H1 (cell line): ENCODE measurements at regions not wholly inside any gene's neighbourhood (a gene's known extent, or its start where the extent isn't known, plus 50 kb on each side); places are given as distances from the start of the nearest gene placed in this dataset.

Source experiments
- CTCF ChIA-PET: fragments of 300-600 bp; sonication (Branson Sonifier 250); formaldehyde crosslinking; loops from one replicate; lab custom pipeline; 2021; ENCODE audit not compliant: partially characterized antibody; lab: Charles Lee
- POLR2A ChIA-PET: fragments of 300-600 bp; sonication (Branson Sonifier 250); formaldehyde crosslinking; loops from one replicate; lab custom pipeline; 2021; ENCODE audit warnings: inconsistent platforms; ENCODE audit not compliant: partially characterized antibody; lab: Charles Lee
- DNase-seq, 2 experiments: peaks; one replicate each; pipeline versions ENCODE4 v3.0.0 to v3.0.0-alpha.2; 2010 to 2022; ENCODE audit warnings: low spot score in 2 of 2, low read depth in 1 of 2, mixed read lengths in 1 of 2
- FAIRE-seq: peaks from 2 replicates; lab custom pipeline; 2011; peaks lifted over from hg19 to GRCh38; lab: Jason Lieb, UNC
- H2AFZ ChIP-seq: 2 replicates; pipeline ENCODE4 v1.8.1; 2012; ENCODE audit warnings: low read length, inconsistent platforms
- H2AK5ac ChIP-seq: 2 replicates; pipeline ENCODE4 v1.6.1; 2013; ENCODE audit warnings: low read depth, low read length
- H2BK120ac ChIP-seq: replicated peaks from 2 replicates; pipeline ENCODE3; 2013; ENCODE audit warnings: low read depth, low read length, inconsistent platforms
- H2BK12ac ChIP-seq: 2 replicates; pipeline ENCODE4 v1.6.1; 2013; ENCODE audit warnings: low read depth, low read length
- H2BK15ac ChIP-seq: 2 replicates; pipeline ENCODE4 v1.6.1; 2013; ENCODE audit warnings: low read length
- H2BK20ac ChIP-seq: 2 replicates; pipeline ENCODE4 v1.6.1; 2013; ENCODE audit warnings: low read length
- H2BK5ac ChIP-seq: 2 replicates; pipeline ENCODE4 v1.6.1; 2013; ENCODE audit warnings: low read depth, low read length
- H3K14ac ChIP-seq: 2 replicates; pipeline ENCODE4 v1.6.1; 2013; ENCODE audit warnings: inconsistent platforms; ENCODE audit not compliant: insufficient read length
- H3K18ac ChIP-seq: 2 replicates; pipeline ENCODE4 v1.6.1; 2013; ENCODE audit warnings: low read length; ENCODE audit errors: extremely low read depth
- H3K23ac ChIP-seq: 2 replicates; pipeline ENCODE4 v1.6.1; 2013; ENCODE audit warnings: inconsistent platforms; ENCODE audit not compliant: insufficient read length
- H3K23me2 ChIP-seq: 2 replicates; pipeline ENCODE4 v1.6.1; 2013; ENCODE audit warnings: low read depth, low read length
- H3K27ac ChIP-seq: 2 replicates; pipeline ENCODE4 v1.6.1; 2011; ENCODE audit warnings: low read depth, low read length, inconsistent platforms
- H3K27me3 ChIP-seq, 4 experiments: replicated peaks in 1 of 4; 1 replicate in 1 of 4; 2 replicates in 3 of 4; pipeline versions ENCODE4 v1.6.1 to v1.8.1; 2011 to 2013; ENCODE audit warnings: low read length in 3 of 4, mild to moderate bottlenecking in 3 of 4, inconsistent platforms in 2 of 4, mixed read lengths in 2 of 4, moderate library complexity in 1 of 4; ENCODE audit not compliant: control insufficient read depth in 3 of 4, insufficient read depth in 3 of 4; ENCODE audit errors: extremely low read depth in 1 of 4
- H3K36me3 ChIP-seq, 4 experiments: 2 replicates each; pipeline versions ENCODE4 v1.6.1 to v1.8.1; 2011 to 2013; ENCODE audit warnings: mild to moderate bottlenecking in 4 of 4, low read length in 3 of 4, moderate library complexity in 2 of 4, control low read depth in 1 of 4, inconsistent platforms in 1 of 4; ENCODE audit not compliant: insufficient read depth in 4 of 4, control insufficient read depth in 2 of 4
- H3K4ac ChIP-seq: replicated peaks from 2 replicates; pipeline ENCODE3; 2013; ENCODE audit warnings: low read length, low read depth, mixed read lengths, inconsistent platforms; ENCODE audit not compliant: insufficient read length
- H3K4me1 ChIP-seq, 4 experiments: replicated peaks in 1 of 4; 1 replicate in 1 of 4; 2 replicates in 3 of 4; pipeline versions ENCODE4 v1.6.1 to v1.8.1; 2011 to 2013; ENCODE audit warnings: low read length in 3 of 4, inconsistent platforms in 2 of 4, mixed read lengths in 1 of 4; ENCODE audit not compliant: insufficient read depth in 4 of 4, control insufficient read depth in 3 of 4
- H3K4me2 ChIP-seq, 2 experiments: 2 replicates each; pipeline versions ENCODE4 v1.6.1 to v1.8.1; 2011 to 2013; ENCODE audit warnings: low read depth in 2 of 2, low read length in 2 of 2, control low read depth in 1 of 2, inconsistent platforms in 1 of 2, mild to moderate bottlenecking in 1 of 2; ENCODE audit not compliant: insufficient read depth in 1 of 2
- H3K4me3 ChIP-seq, 4 experiments: fragments of 200-600, 300-600 bp in 1 of 4; sonication (generic), shearing (Covaris generic), sonication (Bioruptor Twin) in 1 of 4; 2 replicates each; pipeline versions ENCODE4 v1.5.1 to v1.8.1; 2011 to 2016; ENCODE audit warnings: low read length in 4 of 4, low read depth in 3 of 4, control low read depth in 2 of 4, inconsistent platforms in 2 of 4, mild to moderate bottlenecking in 2 of 4, mixed read lengths in 1 of 4, moderate library complexity in 1 of 4; ENCODE audit not compliant: insufficient read depth in 2 of 4; ENCODE audit errors: extremely low read depth in 1 of 4
- H3K56ac ChIP-seq: replicated peaks from 2 replicates; pipeline ENCODE3; 2013; ENCODE audit warnings: low read depth, mild to moderate bottlenecking, mixed read lengths, low read length, inconsistent platforms; ENCODE audit not compliant: insufficient read length
- H3K79me1 ChIP-seq: 2 replicates; pipeline ENCODE4 v1.6.1; 2013; ENCODE audit warnings: low read depth, low read length, control low read depth
- H3K79me2 ChIP-seq, 2 experiments: 2 replicates each; pipeline versions ENCODE4 v1.6.1 to v1.8.1; 2012 to 2013; ENCODE audit warnings: low read length in 2 of 2, mild to moderate bottlenecking in 2 of 2, inconsistent platforms in 1 of 2; ENCODE audit not compliant: insufficient read depth in 2 of 2, control insufficient read depth in 1 of 2
- H3K9ac ChIP-seq, 4 experiments: replicated peaks in 1 of 4; 1 replicate in 1 of 4; 2 replicates in 3 of 4; pipeline versions ENCODE4 v1.6.1 to v1.8.1; 2011 to 2013; ENCODE audit warnings: low read depth in 3 of 4, low read length in 3 of 4, control low read depth in 2 of 4, mild to moderate bottlenecking in 2 of 4, moderate library complexity in 2 of 4, inconsistent platforms in 1 of 4; ENCODE audit errors: extremely low read depth in 1 of 4
- H3K9me3 ChIP-seq, 2 experiments: 2 replicates each; pipeline versions ENCODE4 v1.6.1 to v1.8.1; 2012 to 2013; ENCODE audit warnings: mild to moderate bottlenecking in 2 of 2, moderate library complexity in 2 of 2, control low read depth in 1 of 2, inconsistent platforms in 1 of 2, low read depth in 1 of 2, low read length in 1 of 2, mixed read lengths in 1 of 2; ENCODE audit not compliant: insufficient read depth in 2 of 2
- H4K20me1 ChIP-seq, 2 experiments: replicated peaks in 1 of 2; 2 replicates each; pipeline versions ENCODE3 to v1.8.1; 2011 to 2013; ENCODE audit warnings: inconsistent platforms in 2 of 2, low read length in 2 of 2, mild to moderate bottlenecking in 1 of 2; ENCODE audit not compliant: insufficient read depth in 2 of 2, control insufficient read depth in 1 of 2
- H4K5ac ChIP-seq: 2 replicates; pipeline ENCODE4 v1.6.1; 2013; ENCODE audit warnings: low read length, low read depth, mixed read lengths, inconsistent platforms; ENCODE audit not compliant: insufficient read length
- H4K8ac ChIP-seq: 2 replicates; pipeline ENCODE4 v1.8.0; 2013; ENCODE audit warnings: mild to moderate bottlenecking, moderate library complexity, low read length, inconsistent platforms; ENCODE audit not compliant: insufficient read depth; ENCODE audit errors: extremely low read depth
- H4K91ac ChIP-seq: replicated peaks from 2 replicates; pipeline ENCODE3; 2013; ENCODE audit warnings: low read length, mixed read lengths, inconsistent platforms; ENCODE audit not compliant: insufficient read length
- CHD2 ChIP-seq: IDR thresholded peaks from 2 replicates; pipeline ENCODE4 v1.6.1; 2012; ENCODE audit warnings: low read length, improper control_type of control experiment
- EP300 ChIP-seq, 2 experiments: IDR thresholded peaks; 1 replicate in 1 of 2; 2 replicates in 1 of 2; pipeline ENCODE4 v1.6.1; 2011 to 2012; ENCODE audit warnings: low read depth in 2 of 2, low read length in 2 of 2, mild to moderate bottlenecking in 2 of 2, borderline replicate concordance in 1 of 2, inconsistent platforms in 1 of 2, moderate library complexity in 1 of 2
- RNF2 ChIP-seq: fragments of 200-900, 300-1000 bp; sonication (generic); IDR thresholded peaks from 2 replicates; pipeline ENCODE4 v1.7.1; 2016; ENCODE audit warnings: borderline replicate concordance, low read depth, mild to moderate bottlenecking, antibody characterized with exemption, low read length; ENCODE audit not compliant: poor library complexity, severe bottlenecking; ENCODE audit errors: missing control alignments
- RXRA ChIP-seq: IDR thresholded peaks from 2 replicates; pipeline ENCODE4 v1.6.1; 2011; ENCODE audit warnings: low read depth, mild to moderate bottlenecking, low read length, moderate library complexity; ENCODE audit not compliant: insufficient read depth
- SIX5 ChIP-seq: IDR thresholded peaks from 2 replicates; pipeline ENCODE4 v1.6.1; 2011; ENCODE audit warnings: mild to moderate bottlenecking, low read depth, low read length
- TAF1 ChIP-seq: IDR thresholded peaks from 2 replicates; pipeline ENCODE4 v1.6.1; 2011; ENCODE audit warnings: mild to moderate bottlenecking, low read depth, low read length
- WGBS, 2 experiments: shearing (Covaris generic) in 1 of 2; methylation state at CpG; one replicate each; pipeline versions ENCODE4 v1.1.6 to v1.1.7; 2013 to 2015; ENCODE audit warnings: low lambda C conversion rate in 2 of 2, mixed read lengths in 2 of 2, inconsistent platforms in 1 of 2, low coverage in 1 of 2, missing lambda C conversion rate in 1 of 2; ENCODE audit not compliant: insufficient replicate concordance in 2 of 2, insufficient coverage in 1 of 2, insufficient read length in 1 of 2; ENCODE audit errors: extremely low coverage in 1 of 2, missing lambda C conversion rate in 1 of 2; 5-methylcytosine and 5-hydroxymethylcytosine counted together
- TF ChIP-seq, protein P1 (sequence below): IDR thresholded peaks from 2 replicates; pipeline ENCODE4 v1.6.1; 2011; ENCODE audit warnings: low read depth, mild to moderate bottlenecking, low read length; ENCODE audit not compliant: insufficient read depth

DNA sequence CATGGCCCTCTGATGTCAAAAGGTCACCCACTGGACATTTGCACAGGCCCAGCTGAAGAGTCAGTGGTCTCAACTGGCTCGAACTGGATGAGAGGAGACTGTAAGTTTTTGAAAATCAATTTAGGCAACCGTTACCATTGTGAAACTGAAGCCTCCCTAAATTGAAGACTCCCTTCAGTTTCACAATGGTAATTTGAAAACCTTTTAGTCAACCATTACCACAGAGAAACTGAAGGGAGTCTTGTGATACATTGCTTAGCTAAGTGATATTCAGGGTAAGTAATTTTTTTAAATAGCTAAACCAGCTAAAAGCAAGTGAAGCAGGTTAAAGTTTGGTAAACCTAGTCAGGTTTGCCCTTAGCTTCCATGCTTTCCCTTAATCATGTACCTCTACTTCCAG is 197.3 kb upstream of the NT5E start:
- no peak for FAIRE-seq
- H4K8ac ChIP-seq = no peak overlapping the region
- TF ChIP-seq CHD2 (no peak), TAF1 (no peak), RNF2 (no peak), SIX5 (no peak), EP300 (IDR thresholded peaks at IDR 0.05; ENCODE audit: borderline replicate concordance in 1 of 2, low read depth in 2 of 2, low read length in 2 of 2) (no peak), RXRA (no peak)
- TF ChIP-seq, protein P1, sequence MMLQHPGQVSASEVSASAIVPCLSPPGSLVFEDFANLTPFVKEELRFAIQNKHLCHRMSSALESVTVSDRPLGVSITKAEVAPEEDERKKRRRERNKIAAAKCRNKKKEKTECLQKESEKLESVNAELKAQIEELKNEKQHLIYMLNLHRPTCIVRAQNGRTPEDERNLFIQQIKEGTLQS = no peak

More for the DNA sequence above, 197.3 kb upstream of the NT5E start:
- no peak overlapping the region for H3K56ac ChIP-seq
- no peaks in the 10 kb centered on the region for H3K4me1 ChIP-seq
- no peak overlapping the region for H3K4me2 ChIP-seq
- no peak overlapping the region for H3K27ac ChIP-seq
- H2AFZ ChIP-seq = no peak overlapping the region
- no peak overlapping the region for H4K5ac ChIP-seq
- no peaks in the 10 kb centered on the region for H3K79me1 ChIP-seq
- H3K9ac ChIP-seq = no peak overlapping the region
- H3K23me2 ChIP-seq = no peaks in the 10 kb centered on the region
- H3K4me3 ChIP-seq = no peak overlapping the region
- no peak overlapping the region for H2BK5ac ChIP-seq
- no peak overlapping the region for H2BK120ac ChIP-seq
- H3K23ac ChIP-seq = no peak overlapping the region
- 87% methylated on average over 2 of the region's 2 CpGs; no CpG with 5 or more reads in 1 of the 2 experiments for WGBS, 2 experiments
- no peak overlapping the region for H3K4ac ChIP-seq
- CTCF ChIA-PET = no interaction called here
- H2BK15ac ChIP-seq = no peak overlapping the region
- no peaks in the 10 kb centered on the region for H3K36me3 ChIP-seq
- POLR2A ChIA-PET = no interaction called here
- no peak for DNase-seq
- H2BK20ac ChIP-seq = no peak overlapping the region
- no peak overlapping the region for H4K91ac ChIP-seq
- peaks cover 0 to 5% of the 10 kb centered on the region in 2 experiments; a peak in 1 of 4 replicates for H3K9me3 ChIP-seq
- no peak overlapping the region for H2BK12ac ChIP-seq
- H3K27me3 ChIP-seq = no peaks in the 10 kb centered on the region
- H4K20me1 ChIP-seq = no peaks in the 10 kb centered on the region
- no peak overlapping the region for H2AK5ac ChIP-seq
- H3K79me2 ChIP-seq = no peaks in the 10 kb centered on the region
- H3K18ac ChIP-seq = no peak overlapping the region
- no peak overlapping the region for H3K14ac ChIP-seq
